IMR-90 (cell line): ENCODE measurements at regions not wholly inside any gene's neighbourhood (a gene's known extent, or its start where the extent isn't known, plus 50 kb on each side); places are given as distances from the start of the nearest gene placed in this dataset.

Experiments
- ATAC-seq: fragments of 200-7000 bp; cut with Tn5 transposase; 2 replicates; pipeline ENCODE4 v1.9.1; 2020; ENCODE audit warnings: low read depth, mild to moderate bottlenecking, moderate library complexity
- BruUV-seq: library from RNA; stranded (reverse); fragments of 400-500 nt; replicated peaks from 2 replicates; lab custom pipeline; 2021; lab: Mats Ljungman, UMichigan
- CTCF ChIA-PET: fragments of 300-600 bp; formaldehyde crosslinking; extraction: SDS; loops from one replicate; lab custom pipeline; 2021; ENCODE audit warnings: antibody characterized with exemption; lab: Yijun Ruan, JAX
- POLR2A ChIA-PET: fragments of 300-600 bp; sonication (Branson Sonifier 250); formaldehyde crosslinking; loops from one replicate; lab custom pipeline; 2022; ENCODE audit warnings: antibody characterized with exemption; ENCODE audit not compliant: unreplicated experiment; lab: Charles Lee
- DNase-seq: peaks from one replicate; pipeline ENCODE4 v3.0.0; 2013
- H2AFZ ChIP-seq: replicated peaks from 2 replicates; pipeline ENCODE3; 2013; ENCODE audit warnings: low read length, mild to moderate bottlenecking; ENCODE audit not compliant: poor library complexity
- H2AK5ac ChIP-seq: 2 replicates; pipeline ENCODE4 v1.6.1; 2013; ENCODE audit warnings: low read depth, low read length, inconsistent platforms
- H2AK9ac ChIP-seq: replicated peaks from 2 replicates; pipeline ENCODE3; 2013; ENCODE audit warnings: mild to moderate bottlenecking, low read depth, low read length, moderate library complexity; ENCODE audit not compliant: poor library complexity
- H2BK120ac ChIP-seq: 2 replicates; pipeline ENCODE4 v1.6.1; 2013; ENCODE audit warnings: low read depth, low read length, inconsistent platforms
- H2BK15ac ChIP-seq: 3 replicates; pipeline ENCODE4 v1.6.1; 2013; ENCODE audit warnings: low read depth, low read length, inconsistent platforms
- H2BK20ac ChIP-seq: 2 replicates; pipeline ENCODE4 v1.6.1; 2013; ENCODE audit warnings: low read depth, mild to moderate bottlenecking, inconsistent platforms, low read length, moderate library complexity
- H2BK5ac ChIP-seq: 2 replicates; pipeline ENCODE4 v1.6.1; 2013; ENCODE audit warnings: mild to moderate bottlenecking, low read depth, low read length, inconsistent platforms; ENCODE audit not compliant: poor library complexity, severe bottlenecking
- H3K14ac ChIP-seq: replicated peaks from 2 replicates; pipeline ENCODE4 v1.6.1; 2013; ENCODE audit warnings: low read depth, low read length, inconsistent platforms
- H3K18ac ChIP-seq: 2 replicates; pipeline ENCODE4 v1.6.1; 2013; ENCODE audit warnings: low read depth, low read length, control low read depth
- H3K23ac ChIP-seq: 2 replicates; pipeline ENCODE4 v1.6.1; 2013; ENCODE audit warnings: low read depth, low read length, inconsistent platforms
- H3K27ac ChIP-seq: 2 replicates; pipeline ENCODE4 v1.5.1; 2013; ENCODE audit warnings: mild to moderate bottlenecking, control low read depth, low read length; ENCODE audit not compliant: insufficient read depth
- H3K27me3 ChIP-seq: 2 replicates; pipeline ENCODE4 v1.6.1; 2013; ENCODE audit warnings: low read length; ENCODE audit not compliant: control insufficient read depth, insufficient read depth
- H3K36me3 ChIP-seq: 2 replicates; pipeline ENCODE4 v1.6.1; 2013; ENCODE audit warnings: low read length, mixed read lengths; ENCODE audit not compliant: control insufficient read depth, insufficient read depth
- H3K4ac ChIP-seq: 2 replicates; pipeline ENCODE4 v1.6.1; 2013; ENCODE audit warnings: low read depth, low read length, inconsistent platforms
- H3K4me1 ChIP-seq: 2 replicates; pipeline ENCODE4 v1.6.1; 2013; ENCODE audit warnings: low read length, mixed read lengths; ENCODE audit not compliant: control insufficient read depth, insufficient read depth
- H3K4me2 ChIP-seq: 2 replicates; pipeline ENCODE4 v1.6.1; 2013; ENCODE audit warnings: low read depth, mild to moderate bottlenecking, control low read depth, low read length, moderate library complexity
- H3K4me3 ChIP-seq: 2 replicates; pipeline ENCODE4 v1.5.1; 2013; ENCODE audit warnings: low read depth, mild to moderate bottlenecking, control low read depth, low read length, moderate library complexity; ENCODE audit not compliant: insufficient read depth
- H3K56ac ChIP-seq: 2 replicates; pipeline ENCODE4 v1.6.1; 2013; ENCODE audit warnings: low read length, inconsistent platforms; ENCODE audit not compliant: insufficient read depth; ENCODE audit errors: extremely low read depth
- H3K79me1 ChIP-seq, 2 experiments: 2 replicates each; pipeline ENCODE4 v1.6.1; 2013; ENCODE audit warnings: low read length in 2 of 2, inconsistent platforms in 1 of 2, low read depth in 1 of 2
- H3K9ac ChIP-seq: 2 replicates; pipeline ENCODE4 v1.6.1; 2013; ENCODE audit warnings: low read depth, low read length, control low read depth
- H3K9me1 ChIP-seq: 2 replicates; pipeline ENCODE4 v1.6.1; 2013; ENCODE audit warnings: low read length, inconsistent platforms; ENCODE audit not compliant: insufficient read depth
- H3K9me3 ChIP-seq: 2 replicates; pipeline ENCODE4 v1.6.1; 2013; ENCODE audit warnings: low read length; ENCODE audit not compliant: control insufficient read depth, insufficient read depth
- H4K20me1 ChIP-seq: 2 replicates; pipeline ENCODE4 v1.6.1; 2013; ENCODE audit warnings: low read length, inconsistent platforms; ENCODE audit not compliant: insufficient read depth
- H4K5ac ChIP-seq: 2 replicates; pipeline ENCODE4 v1.6.1; 2013; ENCODE audit warnings: mild to moderate bottlenecking, low read depth, low read length, control low read depth
- H4K8ac ChIP-seq, 2 experiments: 2 replicates each; pipeline ENCODE4 v1.6.1; 2013; ENCODE audit warnings: low read depth in 2 of 2, low read length in 2 of 2, control low read depth in 1 of 2, inconsistent platforms in 1 of 2
- H4K91ac ChIP-seq: 2 replicates; pipeline ENCODE4 v1.6.1; 2013; ENCODE audit warnings: low read depth, low read length, inconsistent platforms; ENCODE audit not compliant: insufficient read depth
- CHD1 ChIP-seq: IDR thresholded peaks from 2 replicates; pipeline ENCODE4 v1.6.1; 2012; ENCODE audit warnings: low read depth, low read length, improper control_type of control experiment
- MAZ ChIP-seq: IDR thresholded peaks from 2 replicates; pipeline ENCODE4 v1.6.1; 2012; ENCODE audit warnings: low read depth, mild to moderate bottlenecking, low read length, improper control_type of control experiment, moderate library complexity, borderline replicate concordance
- NFE2L2 ChIP-seq: fragments of 150-350 bp; IDR thresholded peaks from 2 replicates; pipeline ENCODE4 v1.6.1; 2016; ENCODE audit warnings: low read depth, mild to moderate bottlenecking, low read length
- POLR2A ChIP-seq: IDR thresholded peaks from 2 replicates; pipeline ENCODE4 v1.6.1; 2012; ENCODE audit warnings: mild to moderate bottlenecking, low read depth, low read length
- RCOR1 ChIP-seq: IDR thresholded peaks from 2 replicates; pipeline ENCODE4 v1.6.1; 2012; ENCODE audit warnings: mild to moderate bottlenecking, low read length, improper control_type of control experiment; ENCODE audit not compliant: insufficient replicate concordance
- RFX5 ChIP-seq: IDR thresholded peaks from 2 replicates; pipeline ENCODE4 v1.8.0; 2012; ENCODE audit warnings: low read depth, mild to moderate bottlenecking, low read length, moderate library complexity
- USF2 ChIP-seq: fragments of 150-350 bp; IDR thresholded peaks from 2 replicates; pipeline ENCODE4 v1.6.1; 2017; ENCODE audit warnings: mild to moderate bottlenecking, antibody characterized with exemption, low read length, low read depth
- WGBS, 2 experiments: methylation state at CpG; one replicate each; pipeline versions ENCODE4 v1.1.5 to v1.1.7; 2013; ENCODE audit warnings: missing lambda C conversion rate in 2 of 2; ENCODE audit not compliant: insufficient read length in 1 of 2; ENCODE audit errors: extremely low coverage in 2 of 2; 5-methylcytosine and 5-hydroxymethylcytosine counted together
- dilution Hi-C: fragments of 300-500 bp; cut with HindIII; formaldehyde crosslinking; loops from one replicate; pipeline ENCODE4 v1.14.3; 2018; ENCODE audit warnings: low sequenced_read_pairs; ENCODE audit not compliant: unreplicated experiment
- in situ Hi-C: fragments of 300-500 bp; cut with MboI; formaldehyde crosslinking; loops from 3 replicates; pipeline ENCODE4 v1.14.3; 2019; ENCODE audit warnings: low sequenced_read_pairs, inconsistent platforms, mixed read lengths
- intact Hi-C: fragments of 100-400 bp; cut with micrococcal nuclease; formaldehyde crosslinking; loops from 2 replicates; pipeline ENCODE4 v1.10.0; 2022
- TF ChIP-seq, protein P1 (sequence below): conservative IDR thresholded peaks from 2 replicates; pipeline ENCODE4 v1.5.1; 2012; ENCODE audit warnings: mild to moderate bottlenecking, low read depth, low read length, improper control_type of control experiment

DNA sequence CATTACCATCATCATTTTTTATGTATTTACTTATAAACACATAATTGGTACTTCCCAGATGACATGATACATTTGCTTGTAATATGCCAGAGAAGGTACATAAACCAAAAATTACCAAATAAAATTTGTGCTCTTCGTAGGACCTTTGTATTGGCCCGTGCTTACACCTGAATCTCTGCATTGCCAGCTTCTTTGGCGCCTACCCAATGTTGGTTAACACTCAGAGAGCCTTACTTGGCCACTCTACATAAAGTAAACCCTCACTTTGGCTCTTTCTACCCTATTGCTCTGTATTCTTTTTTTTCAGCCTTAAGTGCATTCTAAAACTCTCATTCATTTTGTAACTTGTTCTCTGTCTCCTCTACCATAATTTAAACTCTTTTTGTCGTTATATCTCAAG, 148.1 kb upstream of the ZNF608 start:
- Histone ChIP-seq H2BK5ac (no peak overlapping the region), H4K20me1 (no peaks in the 10 kb centered on the region), H2BK20ac (no peak overlapping the region), H4K5ac (no peak overlapping the region), H3K4ac (no peak overlapping the region), H3K4me2 (no peak overlapping the region), H3K56ac (no peak overlapping the region), H3K36me3 (no peaks in the 10 kb centered on the region), H2AFZ (no peak overlapping the region), H2BK15ac (no peak overlapping the region), H3K14ac (no peak overlapping the region), H3K18ac (no peak overlapping the region), H2BK120ac (no peak overlapping the region), H3K4me3 (no peak overlapping the region), H3K9ac (no peak overlapping the region), H3K27ac (no peak overlapping the region), H3K27me3 (no peaks in the 10 kb centered on the region), H2AK9ac (no peak overlapping the region), H3K23ac (no peak overlapping the region), H4K91ac (no peak overlapping the region), H3K4me1 (no peaks in the 10 kb centered on the region), H3K9me3 (no peaks in the 10 kb centered on the region), H4K8ac (no peak overlapping the region), H2AK5ac (no peak overlapping the region), H3K9me1 (no peaks in the 10 kb centered on the region), H3K79me1 (no peaks in the 10 kb centered on the region)
- BruUV-seq: no TSS peak
- POLR2A ChIA-PET: no interaction called here
- intact Hi-C loops (no loop called here), in situ Hi-C loops (no loop called here), dilution Hi-C loops (no loop called here)
- TF ChIP-seq, protein P1, sequence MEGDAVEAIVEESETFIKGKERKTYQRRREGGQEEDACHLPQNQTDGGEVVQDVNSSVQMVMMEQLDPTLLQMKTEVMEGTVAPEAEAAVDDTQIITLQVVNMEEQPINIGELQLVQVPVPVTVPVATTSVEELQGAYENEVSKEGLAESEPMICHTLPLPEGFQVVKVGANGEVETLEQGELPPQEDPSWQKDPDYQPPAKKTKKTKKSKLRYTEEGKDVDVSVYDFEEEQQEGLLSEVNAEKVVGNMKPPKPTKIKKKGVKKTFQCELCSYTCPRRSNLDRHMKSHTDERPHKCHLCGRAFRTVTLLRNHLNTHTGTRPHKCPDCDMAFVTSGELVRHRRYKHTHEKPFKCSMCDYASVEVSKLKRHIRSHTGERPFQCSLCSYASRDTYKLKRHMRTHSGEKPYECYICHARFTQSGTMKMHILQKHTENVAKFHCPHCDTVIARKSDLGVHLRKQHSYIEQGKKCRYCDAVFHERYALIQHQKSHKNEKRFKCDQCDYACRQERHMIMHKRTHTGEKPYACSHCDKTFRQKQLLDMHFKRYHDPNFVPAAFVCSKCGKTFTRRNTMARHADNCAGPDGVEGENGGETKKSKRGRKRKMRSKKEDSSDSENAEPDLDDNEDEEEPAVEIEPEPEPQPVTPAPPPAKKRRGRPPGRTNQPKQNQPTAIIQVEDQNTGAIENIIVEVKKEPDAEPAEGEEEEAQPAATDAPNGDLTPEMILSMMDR: no peak
- TF ChIP-seq RFX5 (no peak), USF2 (no peak), CHD1 (no peak), NFE2L2 (no peak), POLR2A (no peak), MAZ (no peak), RCOR1 (no peak)
- DNase-seq: no peak
- CTCF ChIA-PET: no interaction called here
- 77% methylated on average over 3 of the region's 4 CpGs; no CpG with 5 or more reads in 1 of the 2 experiments for WGBS, 2 experiments
- ATAC-seq: no peak
